ENCODE measurements at regions not wholly inside any gene's neighbourhood (a gene's known extent, or its start where the extent isn't known, plus 50 kb on each side); places are given as distances from the start of the nearest gene placed in this dataset.

GRCh38 chr3:66150977-66151376 is 69.8 kb upstream of the SLC25A26 start:
- H2BK120ac ChIP-seq (ENCODE audit: low read depth, low read length) = no peak overlapping the region
- no peak overlapping the region for H4K91ac ChIP-seq (ENCODE audit: low read depth, low read length, poor library complexity)
- no peak for DNase-seq (ENCODE audit: low spot score)
- H3K9ac ChIP-seq (ENCODE audit: low read depth, low read length, poor library complexity) = no peak overlapping the region
- no peak overlapping the region for H4K8ac ChIP-seq (ENCODE audit: low read depth, low read length)
- H3K36me3 ChIP-seq (replicated peaks in 1 of 2; ENCODE audit: control insufficient read depth in 2 of 2, insufficient read depth in 2 of 2, low read length in 2 of 2) = no peaks in the 10 kb centered on the region
- no peak overlapping the region for H3K27ac ChIP-seq (replicated peaks; ENCODE audit: low read length)
- peaks cover 0 to 26% (median 0%) of the 10 kb centered on the region in 3 experiments for H3K27me3 ChIP-seq (ENCODE audit: control insufficient read depth in 3 of 3, insufficient read depth in 3 of 3, low read depth in 1 of 3, low read length in 3 of 3)
- H3K4me2 ChIP-seq (ENCODE audit: insufficient read depth, low read length, poor library complexity, severe bottlenecking) = no peak overlapping the region
- H2BK15ac ChIP-seq (ENCODE audit: low read length) = no peak overlapping the region
- no peak overlapping the region for H2AK5ac ChIP-seq (ENCODE audit: low read depth, low read length)
- H3K9me3 ChIP-seq (replicated peaks in 1 of 2; ENCODE audit: control insufficient read depth in 2 of 2, insufficient read depth in 1 of 2, low read depth in 1 of 2, low read length in 2 of 2) = no peaks in the 10 kb centered on the region
- no peak overlapping the region for H3K23ac ChIP-seq (ENCODE audit: low read depth, low read length, poor library complexity)
- no peak overlapping the region for H2BK5ac ChIP-seq (ENCODE audit: low read length)
- H3K4ac ChIP-seq (ENCODE audit: low read length) = no peak overlapping the region
- WGBS, 2 donors (ENCODE audit: extremely low coverage in 2 of 2, insufficient read length in 2 of 2, insufficient replicate concordance in 1 of 2) = no CpG with 5 or more reads among the region's 5 CpGs
- no peak overlapping the region for H2AFZ ChIP-seq (ENCODE audit: low read length)
- no peak overlapping the region for H3K4me3 ChIP-seq (ENCODE audit: low read length in 2 of 2)
- H2BK12ac ChIP-seq (ENCODE audit: low read length) = no peak overlapping the region
- H3K4me1 ChIP-seq (ENCODE audit: control insufficient read depth in 2 of 2, insufficient read depth in 1 of 2, low read depth in 1 of 2, low read length in 2 of 2) = peaks cover 0 to 8% of the 10 kb centered on the region in 2 donors
- H3K18ac ChIP-seq (ENCODE audit: low read length) = no peak overlapping the region
- no peaks in the 10 kb centered on the region for H3K79me1 ChIP-seq (ENCODE audit: low read depth, low read length)
- no peak overlapping the region for H3K14ac ChIP-seq (ENCODE audit: low read length)

- no peak overlapping the region for H3K4ac ChIP-seq (ENCODE audit: low read length)
- no peak overlapping the region for H3K14ac ChIP-seq (ENCODE audit: low read length)
- no peaks in the 10 kb centered on the region for H3K79me1 ChIP-seq (ENCODE audit: low read depth, low read length)
- no CpG with 5 or more reads among the region's 1 CpG for WGBS, 2 donors (ENCODE audit: extremely low coverage in 2 of 2, insufficient read length in 2 of 2, insufficient replicate concordance in 1 of 2)
- H3K9me3 ChIP-seq (replicated peaks in 1 of 2; ENCODE audit: control insufficient read depth in 2 of 2, insufficient read depth in 1 of 2, low read depth in 1 of 2, low read length in 2 of 2) = no peaks in the 10 kb centered on the region
- H3K36me3 ChIP-seq (replicated peaks in 1 of 2; ENCODE audit: control insufficient read depth in 2 of 2, insufficient read depth in 2 of 2, low read length in 2 of 2) = no peaks in the 10 kb centered on the region
- no peak overlapping the region for H3K9ac ChIP-seq (ENCODE audit: low read depth, low read length, poor library complexity)
- H2AK5ac ChIP-seq (ENCODE audit: low read depth, low read length) = no peak overlapping the region
- no peak overlapping the region for H2BK15ac ChIP-seq (ENCODE audit: low read length)
- H3K18ac ChIP-seq (ENCODE audit: low read length) = no peak overlapping the region
- no peak for DNase-seq (ENCODE audit: low spot score)
- H3K4me1 ChIP-seq (ENCODE audit: control insufficient read depth in 2 of 2, insufficient read depth in 1 of 2, low read depth in 1 of 2, low read length in 2 of 2) = peaks cover 0 to 7% of the 10 kb centered on the region in 2 donors
- H3K27me3 ChIP-seq (ENCODE audit: control insufficient read depth in 3 of 3, insufficient read depth in 3 of 3, low read depth in 1 of 3, low read length in 3 of 3) = peaks cover 0 to 18% (median 0%) of the 10 kb centered on the region in 3 experiments
- no peak overlapping the region for H3K27ac ChIP-seq (replicated peaks; ENCODE audit: low read length)
- H4K8ac ChIP-seq (ENCODE audit: low read depth, low read length) = no peak overlapping the region
- H2BK12ac ChIP-seq (ENCODE audit: low read length) = no peak overlapping the region
- no peak overlapping the region for H2BK120ac ChIP-seq (ENCODE audit: low read depth, low read length)
- H2BK5ac ChIP-seq (ENCODE audit: low read length) = no peak overlapping the region
- H3K23ac ChIP-seq (ENCODE audit: low read depth, low read length, poor library complexity) = no peak overlapping the region
- no peak overlapping the region for H3K4me3 ChIP-seq (ENCODE audit: low read length in 2 of 2)
- H4K91ac ChIP-seq (ENCODE audit: low read depth, low read length, poor library complexity) = no peak overlapping the region
- no peak overlapping the region for H3K4me2 ChIP-seq (ENCODE audit: insufficient read depth, low read length, poor library complexity, severe bottlenecking)
- H2AFZ ChIP-seq (ENCODE audit: low read length) = no peak overlapping the region
Observed at GRCh38 chr3:66149269-66149668, 71.5 kb upstream of the SLC25A26 start.

DNA sequence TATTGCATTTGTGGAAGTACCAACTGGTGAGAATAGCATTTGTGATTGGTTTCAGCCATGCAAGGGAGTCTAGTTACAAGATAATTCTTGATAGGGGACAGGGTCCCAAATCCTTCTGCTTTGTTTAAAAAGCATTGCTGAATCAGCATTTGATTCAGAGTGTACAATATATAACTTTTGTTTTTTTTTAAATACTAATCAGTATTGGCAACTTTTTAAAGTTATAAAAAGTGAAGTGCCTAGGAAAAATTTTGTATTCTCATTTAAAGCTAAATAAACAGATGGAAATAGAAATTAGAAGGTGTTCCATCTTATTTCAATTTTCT is 75.4 kb upstream of the SLC25A26 start:
- Histone ChIP-seq H3K4ac (ENCODE audit: low read length) (no peak overlapping the region), H2BK12ac (ENCODE audit: low read length) (no peak overlapping the region), H3K4me1 (ENCODE audit: control insufficient read depth in 2 of 2, insufficient read depth in 1 of 2, low read depth in 1 of 2, low read length in 2 of 2) (peaks cover 0 to 2% of the 10 kb centered on the region in 2 donors), H3K14ac (ENCODE audit: low read length) (no peak overlapping the region), H4K91ac (ENCODE audit: low read depth, low read length, poor library complexity) (no peak overlapping the region), H3K79me1 (ENCODE audit: low read depth, low read length) (no peaks in the 10 kb centered on the region), H3K23ac (ENCODE audit: low read depth, low read length, poor library complexity) (no peak overlapping the region), H2BK120ac (ENCODE audit: low read depth, low read length) (no peak overlapping the region), H3K9ac (ENCODE audit: low read depth, low read length, poor library complexity) (no peak overlapping the region), H2AFZ (ENCODE audit: low read length) (no peak overlapping the region), H2BK5ac (ENCODE audit: low read length) (no peak overlapping the region), H2AK5ac (ENCODE audit: low read depth, low read length) (no peak overlapping the region), H2BK15ac (ENCODE audit: low read length) (no peak overlapping the region), H3K27me3 (ENCODE audit: control insufficient read depth in 3 of 3, insufficient read depth in 3 of 3, low read depth in 1 of 3, low read length in 3 of 3) (peaks cover 0 to 2% (median 0%) of the 10 kb centered on the region in 3 experiments), H3K36me3 (replicated peaks in 1 of 2; ENCODE audit: control insufficient read depth in 2 of 2, insufficient read depth in 2 of 2, low read length in 2 of 2) (no peaks in the 10 kb centered on the region), H3K27ac (replicated peaks; ENCODE audit: low read length) (no peak overlapping the region), H3K18ac (ENCODE audit: low read length) (no peak overlapping the region), H4K8ac (ENCODE audit: low read depth, low read length) (no peak overlapping the region), H3K9me3 (replicated peaks in 1 of 2; ENCODE audit: control insufficient read depth in 2 of 2, insufficient read depth in 1 of 2, low read depth in 1 of 2, low read length in 2 of 2) (no peaks in the 10 kb centered on the region), H3K4me2 (ENCODE audit: insufficient read depth, low read length, poor library complexity, severe bottlenecking) (no peak overlapping the region), H3K4me3 (ENCODE audit: low read length in 2 of 2) (no peak overlapping the region)
- no peak for DNase-seq (ENCODE audit: low spot score)

- Histone ChIP-seq H3K27me3 (ENCODE audit: control insufficient read depth in 3 of 3, insufficient read depth in 3 of 3, low read depth in 1 of 3, low read length in 3 of 3) (peaks cover 0 to 1% (median 0%) of the 10 kb centered on the region in 3 experiments), H3K9ac (ENCODE audit: low read depth, low read length, poor library complexity) (no peak overlapping the region), H3K4me2 (ENCODE audit: insufficient read depth, low read length, poor library complexity, severe bottlenecking) (no peak overlapping the region), H3K9me3 (replicated peaks in 1 of 2; ENCODE audit: control insufficient read depth in 2 of 2, insufficient read depth in 1 of 2, low read depth in 1 of 2, low read length in 2 of 2) (no peaks in the 10 kb centered on the region), H3K18ac (ENCODE audit: low read length) (no peak overlapping the region), H3K14ac (ENCODE audit: low read length) (no peak overlapping the region), H2BK120ac (ENCODE audit: low read depth, low read length) (no peak overlapping the region), H3K27ac (replicated peaks; ENCODE audit: low read length) (no peak overlapping the region), H2BK12ac (ENCODE audit: low read length) (no peak overlapping the region), H4K8ac (ENCODE audit: low read depth, low read length) (no peak overlapping the region), H2AFZ (ENCODE audit: low read length) (no peak overlapping the region), H3K23ac (ENCODE audit: low read depth, low read length, poor library complexity) (no peak overlapping the region), H2BK15ac (ENCODE audit: low read length) (no peak overlapping the region), H4K91ac (ENCODE audit: low read depth, low read length, poor library complexity) (no peak overlapping the region), H3K4me1 (ENCODE audit: control insufficient read depth in 2 of 2, insufficient read depth in 1 of 2, low read depth in 1 of 2, low read length in 2 of 2) (peaks cover 0 to 2% of the 10 kb centered on the region in 2 donors), H3K79me1 (ENCODE audit: low read depth, low read length) (no peaks in the 10 kb centered on the region), H3K4ac (ENCODE audit: low read length) (no peak overlapping the region), H2BK5ac (ENCODE audit: low read length) (no peak overlapping the region), H3K36me3 (replicated peaks in 1 of 2; ENCODE audit: control insufficient read depth in 2 of 2, insufficient read depth in 2 of 2, low read length in 2 of 2) (no peaks in the 10 kb centered on the region), H2AK5ac (ENCODE audit: low read depth, low read length) (no peak overlapping the region), H3K4me3 (ENCODE audit: low read length in 2 of 2) (no peak overlapping the region)
- no CpG with 5 or more reads among the region's 7 CpGs for WGBS, 2 donors (ENCODE audit: extremely low coverage in 2 of 2, insufficient read length in 2 of 2, insufficient replicate concordance in 1 of 2)
- DNase-seq (ENCODE audit: low spot score) = no peak
Observed at GRCh38 chr3:66144568-66145407, 76.0 kb upstream of the SLC25A26 start.
